GM23338 (cell line): ENCODE measurements at regions not wholly inside any gene's neighbourhood (a gene's known extent, or its start where the extent isn't known, plus 50 kb on each side); places are given as distances from the start of the nearest gene placed in this dataset.

Experiments used
- ATAC-seq: fragments of 200-7000 bp; cut with Tn5 transposase; 3 replicates; pipeline ENCODE4 v1.9.1; 2020
- DNase-seq: peaks from one replicate; pipeline ENCODE4 v3.0.0-alpha.2; 2015; ENCODE audit warnings: low spot score
- H2AFZ ChIP-seq: fragments of 200-600 bp; sonication (generic); 2 replicates; pipeline ENCODE4 v1.8.0; 2016; ENCODE audit warnings: antibody characterized with exemption, mild to moderate bottlenecking, moderate library complexity
- H3F3A ChIP-seq: fragments of 200-600 bp; sonication (generic); replicated peaks from 2 replicates; pipeline ENCODE4 v1.8.0; 2017; ENCODE audit warnings: antibody characterized with exemption, mixed run types, low read depth
- H3K27ac ChIP-seq: fragments of 200-600 bp; sonication (generic); 2 replicates; pipeline ENCODE4 v1.6.1; 2016; ENCODE audit warnings: low read depth
- H3K27me3 ChIP-seq: fragments of 200-600 bp; sonication (generic); 2 replicates; pipeline ENCODE4 v1.8.0; 2016; ENCODE audit warnings: mild to moderate bottlenecking, mixed run types, moderate library complexity; ENCODE audit not compliant: insufficient read depth
- H3K36me3 ChIP-seq: fragments of 200-600 bp; sonication (generic); 2 replicates; pipeline ENCODE4 v1.8.0; 2016; ENCODE audit warnings: mild to moderate bottlenecking; ENCODE audit not compliant: insufficient read depth
- H3K4me1 ChIP-seq: fragments of 200-600 bp; sonication (generic); 2 replicates; pipeline ENCODE4 v1.8.0; 2016; ENCODE audit warnings: mild to moderate bottlenecking, moderate library complexity; ENCODE audit not compliant: insufficient read depth
- H3K4me2 ChIP-seq: fragments of 200-600 bp; sonication (generic); 2 replicates; pipeline ENCODE4 v1.7.1; 2017; ENCODE audit warnings: mixed run types
- H3K4me3 ChIP-seq: fragments of 200-600 bp; sonication (generic); 2 replicates; pipeline ENCODE4 v1.6.1; 2016; ENCODE audit warnings: mixed run types
- H3K79me2 ChIP-seq: fragments of 200-600 bp; sonication (generic); replicated peaks from 2 replicates; pipeline ENCODE4 v1.8.0; 2017; ENCODE audit warnings: mild to moderate bottlenecking; ENCODE audit not compliant: insufficient read depth
- H3K9me2 ChIP-seq: fragments of 200-600 bp; sonication (generic); 2 replicates; pipeline ENCODE4 v1.8.0; 2017; ENCODE audit not compliant: insufficient read depth
- H4K20me1 ChIP-seq: fragments of 200-600 bp; sonication (generic); replicated peaks from 2 replicates; pipeline ENCODE4 v1.8.0; 2017; ENCODE audit warnings: mild to moderate bottlenecking; ENCODE audit not compliant: insufficient read depth
- H3K27ac Mint-ChIP-seq: 2 replicates; pipeline ENCODE4 v1.8.0; 2020; ENCODE audit warnings: inconsistent platforms, mild to moderate bottlenecking, moderate library complexity, mixed read lengths
- H3K27me3 Mint-ChIP-seq: 3 replicates; pipeline ENCODE4 v1.8.0; 2022; ENCODE audit warnings: low read depth, mild to moderate bottlenecking, moderate library complexity, mixed read lengths, inconsistent platforms; ENCODE audit not compliant: insufficient read depth, poor library complexity
- H3K36me3 Mint-ChIP-seq: 3 replicates; pipeline ENCODE4 v1.8.0; 2021; ENCODE audit warnings: low read depth, mild to moderate bottlenecking, inconsistent platforms, moderate library complexity, mixed read lengths
- H3K4me1 Mint-ChIP-seq: 3 replicates; pipeline ENCODE4 v1.8.0; 2020; ENCODE audit warnings: mild to moderate bottlenecking, inconsistent platforms, mixed read lengths
- H3K4me3 Mint-ChIP-seq: 3 replicates; pipeline ENCODE4 v1.8.0; 2021; ENCODE audit warnings: moderate library complexity, mild to moderate bottlenecking, inconsistent platforms, mixed read lengths
- H3K9me3 Mint-ChIP-seq: 3 replicates; pipeline ENCODE4 v1.8.0; 2020; ENCODE audit warnings: moderate library complexity, mild to moderate bottlenecking, inconsistent platforms, mixed read lengths
- CTCF ChIP-seq, 2 experiments: fragments of 200-600 bp in 1 of 2; sonication (generic) in 1 of 2; conservative IDR thresholded peaks; 2 replicates each; pipeline versions ENCODE4 v1.5.1 to v1.6.1; 2016 to 2017; ENCODE audit warnings: antibody characterized with exemption in 2 of 2, low read depth in 2 of 2, mild to moderate bottlenecking in 2 of 2, moderate library complexity in 1 of 2
- EZH2 ChIP-seq: fragments of 200-600 bp; sonication (generic); IDR thresholded peaks from one replicate; pipeline ENCODE4 v1.8.0; 2017; ENCODE audit warnings: antibody characterized with exemption, mild to moderate bottlenecking, low read depth; ENCODE audit not compliant: unreplicated experiment
- EZH2phosphoT487 ChIP-seq: fragments of 200-600 bp; sonication (generic); IDR thresholded peaks from one replicate; pipeline ENCODE4 v1.8.1; 2018; ENCODE audit warnings: antibody characterized with exemption; ENCODE audit not compliant: unreplicated experiment
- NANOG ChIP-seq: IDR thresholded peaks from 2 replicates; pipeline ENCODE4 v1.6.1; 2016; ENCODE audit warnings: antibody characterized with exemption, borderline replicate concordance
- POLR2AphosphoS5 ChIP-seq: IDR thresholded peaks from 2 replicates; pipeline ENCODE4 v1.6.1; 2016; ENCODE audit warnings: antibody characterized with exemption, low read depth
- STAT1 ChIP-seq: IDR thresholded peaks from one replicate; pipeline ENCODE4 v1.6.1; 2016; ENCODE audit warnings: antibody characterized with exemption; ENCODE audit not compliant: unreplicated experiment
- ZNF331 ChIP-seq: fragments of 250-450 bp; sonication (Bioruptor Pico); IDR thresholded peaks from 2 replicates; pipeline ENCODE4 v1.5.0; 2020; ENCODE audit warnings: low read depth, mild to moderate bottlenecking, moderate library complexity
- ZNF462 ChIP-seq: fragments of 250-450 bp; sonication (Bioruptor Pico); IDR thresholded peaks from 2 replicates; pipeline ENCODE4 v1.5.0; 2020; ENCODE audit warnings: mild to moderate bottlenecking, moderate library complexity

- no peak for TF ChIP-seq ZNF462
- TF ChIP-seq NANOG = no peak
- no peak for TF ChIP-seq STAT1
- TF ChIP-seq POLR2AphosphoS5 = no peak
These were observed 124.6 kb downstream of the TFCP2L1 start (continued) for GRCh38 chr2:121160366-121160765.

- Mint-ChIP-seq H3K4me3 (no peak overlapping the region), H3K4me1 (no peaks in the 10 kb centered on the region), H3K27me3 (peaks cover 6% of the 10 kb centered on the region), H3K36me3 (peaks cover 13% of the 10 kb centered on the region; the same call in 2 of the 3 replicates), H3K27ac (no peak overlapping the region), H3K9me3 (peaks cover 34% of the 10 kb centered on the region)
- DNase-seq (no peak), ATAC-seq (no peak)
- Histone ChIP-seq H3K36me3 (no peaks in the 10 kb centered on the region), H3K27ac (no peak overlapping the region), H3K79me2 (no peaks in the 10 kb centered on the region), H2AFZ (no peak overlapping the region), H3K4me2 (no peak overlapping the region), H4K20me1 (no peaks in the 10 kb centered on the region), H3K4me3 (no peak overlapping the region), H3K4me1 (no peaks in the 10 kb centered on the region), H3K27me3 (no peaks in the 10 kb centered on the region), H3F3A (no peaks in the 10 kb centered on the region), H3K9me2 (no peaks in the 10 kb centered on the region)
- TF ChIP-seq STAT1 (no peak), EZH2 (no peak), POLR2AphosphoS5 (no peak), EZH2phosphoT487 (no peak), NANOG (no peak), CTCF (conservative IDR thresholded peaks at IDR 0.05; ENCODE audit: low read depth in 2 of 2) (no peak), ZNF331 (CRISPR knock-in tag) (no peak), ZNF462 (no peak)
These were observed 123.7 kb downstream of the TFCP2L1 start for GRCh38 chr2:121161272-121161671.
